Karpas-422 (cell line): ENCODE measurements at regions not wholly inside any gene's neighbourhood (a gene's known extent, or its start where the extent isn't known, plus 50 kb on each side); places are given as distances from the start of the nearest gene placed in this dataset. TPM values are rescaled to one million over a fixed set of nuclear protein-coding genes. Genes with fewer than 3 reads are reported as not detected.

Experiments used
- DNase-seq: peaks from one replicate; pipeline ENCODE4 v3.0.0-alpha.2; 2015
- H2AFZ ChIP-seq: fragments of 200-600 bp; sonication (generic); 2 replicates; pipeline ENCODE4 v1.6.1; 2014; ENCODE audit warnings: antibody characterized with exemption, low read length, mixed read lengths
- H3K27ac ChIP-seq: fragments of 200-600 bp; sonication (generic); 2 replicates; pipeline ENCODE4 v1.5.1; 2014; ENCODE audit warnings: mild to moderate bottlenecking, low read length, moderate library complexity
- H3K27me3 ChIP-seq: fragments of 200-600 bp; sonication (generic); 2 replicates; pipeline ENCODE4 v1.6.1; 2014; ENCODE audit warnings: low read length, mixed read lengths
- H3K36me3 ChIP-seq: fragments of 200-600 bp; sonication (generic); 2 replicates; pipeline ENCODE4 v1.6.1; 2014; ENCODE audit warnings: low read length, mixed read lengths; ENCODE audit not compliant: insufficient read depth
- H3K4me1 ChIP-seq: fragments of 200-600 bp; sonication (generic); 2 replicates; pipeline ENCODE4 v1.6.1; 2014; ENCODE audit warnings: mild to moderate bottlenecking, low read length, mixed read lengths
- H3K4me2 ChIP-seq: fragments of 200-600 bp; sonication (generic); 2 replicates; pipeline ENCODE4 v1.6.1; 2014; ENCODE audit warnings: low read length, low read depth, mild to moderate bottlenecking; ENCODE audit not compliant: poor library complexity, severe bottlenecking
- H3K4me3 ChIP-seq: fragments of 200-600 bp; sonication (generic); 2 replicates; pipeline ENCODE4 v1.5.1; 2014; ENCODE audit warnings: mild to moderate bottlenecking, antibody characterized with exemption, low read length, mixed read lengths
- H3K79me2 ChIP-seq: fragments of 200-600 bp; sonication (generic); 2 replicates; pipeline ENCODE4 v1.6.1; 2014; ENCODE audit warnings: mild to moderate bottlenecking, low read length, mixed read lengths
- H3K9ac ChIP-seq: fragments of 200-600 bp; sonication (generic); 2 replicates; pipeline ENCODE4 v1.6.0; 2014; ENCODE audit warnings: low read length
- H3K9me2 ChIP-seq: fragments of 200-600 bp; sonication (generic), shearing (Covaris generic); replicated peaks from 2 replicates; pipeline ENCODE4 v1.6.0; 2014; ENCODE audit warnings: mild to moderate bottlenecking, low read length, moderate library complexity; ENCODE audit not compliant: insufficient read depth
- H3K9me3 ChIP-seq: fragments of 300-700, 200-600 bp; sonication (generic); 2 replicates; pipeline ENCODE4 v1.6.1; 2014; ENCODE audit warnings: low read length, mixed read lengths
- H4K20me1 ChIP-seq: fragments of 200-600 bp; sonication (generic); 2 replicates; pipeline ENCODE4 v1.6.1; 2014; ENCODE audit warnings: mild to moderate bottlenecking, antibody characterized with exemption, low read length, low read depth; ENCODE audit not compliant: insufficient read depth
- small RNA-seq: library from RNA; depleted of rRNA; stranded (forward); fragments of <200 nt; gene quantifications from one replicate; pipeline ENCODE3, GENCODE V24; 2014

DNA sequence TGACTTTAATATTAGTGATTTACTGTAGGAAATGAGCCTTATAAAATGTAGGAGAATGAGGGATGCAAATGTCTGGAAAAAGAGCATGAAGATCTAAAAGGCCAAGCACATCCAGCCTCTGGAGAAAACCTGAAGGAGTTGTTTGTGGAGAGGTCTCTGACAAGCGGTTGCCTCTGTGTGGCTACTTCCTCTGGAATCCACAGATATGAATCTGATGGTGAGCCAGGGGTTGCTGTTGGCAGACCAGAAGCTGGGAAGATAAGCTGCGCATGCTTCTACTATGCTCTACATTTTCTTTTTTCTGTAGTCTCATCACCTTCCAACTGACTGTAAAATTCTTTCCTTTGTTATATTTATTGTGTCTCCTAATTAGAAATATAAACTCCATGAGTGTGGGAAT is 248.6 kb downstream of the OLFM3 start:
- no peak overlapping the region for H2AFZ ChIP-seq

More for the DNA sequence above, 248.6 kb downstream of the OLFM3 start:
- no peaks in the 10 kb centered on the region for H3K9me3 ChIP-seq
- H3K36me3 ChIP-seq: no peaks in the 10 kb centered on the region
- no peak overlapping the region for H3K27ac ChIP-seq
- no peaks in the 10 kb centered on the region for H3K79me2 ChIP-seq
- H3K27me3 ChIP-seq: no peaks in the 10 kb centered on the region
- no peak overlapping the region for H3K9ac ChIP-seq
- H3K4me3 ChIP-seq: no peak overlapping the region
- H3K9me2 ChIP-seq: no peaks in the 10 kb centered on the region
- no peaks in the 10 kb centered on the region for H3K4me1 ChIP-seq
- H3K4me2 ChIP-seq: no peak overlapping the region
- DNase-seq: no peak
- no peaks in the 10 kb centered on the region for H4K20me1 ChIP-seq

Small RNA genes in the stretch of these regions (small RNA-seq; reads per million reads assigned to genes)
- gene RNU6-965P: not detected
